Stimulated activated CD4-positive, alpha-beta T cell treated with anti-CD3 and anti-CD28 coated beads, Interleukin-15, amount 100 ng/mL, for 1 hour (primary cell): ENCODE measurements at regions not wholly inside any gene's neighbourhood (a gene's known extent, or its start where the extent isn't known, plus 50 kb on each side); places are given as distances from the start of the nearest gene placed in this dataset.

Experiments used
- DNase-seq, 2 donors: peaks; one replicate each; pipeline ENCODE4 v3.0.0-alpha.2; 2020; ENCODE audit warnings: low read depth in 1 of 2, low spot score in 1 of 2

DNA sequence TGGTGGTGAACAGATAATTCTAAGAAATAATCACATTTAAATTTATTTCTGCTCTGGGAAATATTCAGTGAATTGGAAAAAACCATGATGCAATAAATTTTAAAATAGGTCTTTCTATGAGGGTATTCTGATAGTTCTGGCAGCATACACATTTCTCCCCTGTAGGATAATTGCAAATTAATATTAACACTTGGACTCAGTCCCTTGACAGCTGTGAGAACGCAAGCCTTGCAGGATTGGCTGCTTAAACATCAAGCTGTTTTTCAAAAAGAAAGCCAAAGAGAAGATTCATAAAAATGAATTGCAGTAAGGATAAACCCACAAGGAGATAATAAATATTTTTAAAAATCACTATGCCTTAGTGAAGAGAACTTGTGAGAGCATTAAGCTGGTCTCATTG lies 180.0 kb downstream of the MTRR start:
- DNase-seq = no peak

DNA sequence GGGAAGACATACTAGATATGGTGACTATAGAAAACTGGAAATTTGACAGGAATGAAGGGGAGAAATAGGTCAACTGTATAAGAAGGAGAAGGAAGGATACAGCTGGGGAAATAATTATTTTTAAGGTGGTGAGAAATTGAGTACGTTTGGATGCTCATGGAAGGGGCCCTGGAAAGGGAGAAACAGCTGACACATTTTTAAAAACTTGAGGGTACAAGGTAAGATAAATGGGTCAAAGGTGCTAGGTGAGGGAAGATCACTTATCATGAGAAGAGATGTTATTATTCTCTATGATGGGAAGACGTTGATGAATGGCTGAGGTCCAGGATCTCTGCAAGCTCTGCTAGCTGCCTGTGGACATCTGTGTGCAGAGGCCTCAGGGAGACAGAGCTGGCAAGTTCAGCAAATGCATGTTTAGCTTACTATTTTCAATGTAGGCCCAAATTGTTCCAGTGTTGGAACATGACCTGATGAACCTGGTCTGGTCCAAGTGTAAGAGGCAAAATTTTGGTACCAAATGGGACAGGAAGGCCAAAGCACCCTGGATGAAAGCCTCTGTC lies 181.7 kb downstream of the MTRR start:
- DNase-seq = no peak

DNA sequence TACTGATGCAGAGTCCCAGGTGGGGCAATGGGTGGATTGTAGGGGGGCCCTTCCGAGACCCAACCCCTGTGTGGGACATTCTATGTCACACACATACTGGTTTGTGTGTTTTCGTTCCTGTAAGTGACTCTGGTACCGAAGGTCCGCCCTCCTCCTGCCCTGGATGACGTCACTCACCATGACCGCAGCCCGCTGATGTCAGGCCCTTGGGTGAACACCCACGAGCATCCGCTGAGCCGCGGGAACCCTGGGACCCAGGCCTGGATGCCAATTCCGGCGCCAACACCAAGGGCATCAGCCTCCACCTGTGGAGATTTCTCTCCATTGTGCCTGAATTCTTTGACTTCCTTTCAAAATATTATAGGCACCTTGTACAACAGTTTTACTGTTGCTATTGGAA lies 184.3 kb downstream of the MTRR start:
- no peak for DNase-seq

DNA sequence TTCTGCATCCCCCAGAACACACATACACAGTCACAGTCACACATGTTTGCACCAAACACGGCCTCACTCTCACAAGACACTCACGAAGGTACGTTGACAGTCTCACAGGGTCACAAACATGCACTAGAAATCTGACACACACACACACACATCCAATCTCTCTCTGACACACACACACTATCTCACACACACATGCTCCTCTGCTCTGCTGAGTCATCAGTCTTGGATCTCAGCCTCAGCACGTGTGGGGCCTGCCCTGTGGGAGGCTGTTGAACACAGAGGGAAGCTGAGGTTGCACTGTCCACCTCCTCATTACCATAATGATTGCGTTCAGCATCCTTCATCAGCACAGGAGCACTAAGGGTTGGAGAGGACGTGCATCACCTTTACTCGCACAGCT lies 188.8 kb downstream of the MTRR start:
- no peak for DNase-seq

DNA sequence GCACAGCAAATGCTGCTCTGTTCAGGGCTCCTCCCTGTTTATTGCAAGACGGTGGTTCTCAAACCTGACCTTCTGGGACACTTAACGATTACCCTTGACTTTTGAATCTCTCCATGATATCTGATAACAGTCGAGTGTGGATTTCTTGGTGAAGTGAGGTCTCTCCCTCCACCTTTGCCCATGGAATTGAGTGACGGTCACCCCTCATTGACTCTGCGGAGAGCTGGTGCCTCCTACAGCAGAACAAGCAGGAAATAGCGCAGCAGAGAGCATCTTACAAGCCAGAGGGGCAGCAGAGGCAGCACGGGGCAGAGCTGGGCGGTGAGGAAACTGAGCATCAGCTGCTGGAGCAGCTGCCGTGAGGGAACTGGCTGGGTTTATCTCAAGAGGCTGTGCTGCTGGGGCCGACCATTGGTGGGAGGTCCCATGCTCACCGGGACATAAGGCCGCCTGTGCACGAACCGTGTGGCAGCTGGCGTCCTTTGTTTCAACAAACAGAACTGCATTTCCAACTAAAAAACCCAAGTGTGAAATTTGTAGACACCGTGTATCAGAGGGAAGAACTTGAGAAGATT lies 189.8 kb downstream of the MTRR start:
- DNase-seq = no peak

DNA sequence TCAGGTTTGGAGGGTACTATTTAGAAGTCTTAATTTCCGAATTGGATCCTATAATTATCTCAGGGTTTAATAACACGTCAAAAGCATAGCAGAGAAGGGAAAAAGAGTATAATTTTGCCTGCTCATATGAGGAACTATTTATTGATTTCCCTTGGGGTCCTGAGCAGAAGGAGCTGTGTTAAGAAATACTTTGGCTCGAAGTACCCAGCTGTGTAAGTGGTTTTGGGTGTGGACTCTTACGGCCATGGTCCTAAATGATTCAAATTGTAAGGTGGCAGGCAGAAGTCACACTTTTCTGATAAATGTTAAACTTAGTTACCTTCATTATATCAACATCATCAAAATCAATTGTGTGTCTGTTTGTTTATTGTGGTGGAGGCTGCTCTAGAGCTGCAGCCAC lies 190.4 kb downstream of the MTRR start:
- no peak for DNase-seq

DNA sequence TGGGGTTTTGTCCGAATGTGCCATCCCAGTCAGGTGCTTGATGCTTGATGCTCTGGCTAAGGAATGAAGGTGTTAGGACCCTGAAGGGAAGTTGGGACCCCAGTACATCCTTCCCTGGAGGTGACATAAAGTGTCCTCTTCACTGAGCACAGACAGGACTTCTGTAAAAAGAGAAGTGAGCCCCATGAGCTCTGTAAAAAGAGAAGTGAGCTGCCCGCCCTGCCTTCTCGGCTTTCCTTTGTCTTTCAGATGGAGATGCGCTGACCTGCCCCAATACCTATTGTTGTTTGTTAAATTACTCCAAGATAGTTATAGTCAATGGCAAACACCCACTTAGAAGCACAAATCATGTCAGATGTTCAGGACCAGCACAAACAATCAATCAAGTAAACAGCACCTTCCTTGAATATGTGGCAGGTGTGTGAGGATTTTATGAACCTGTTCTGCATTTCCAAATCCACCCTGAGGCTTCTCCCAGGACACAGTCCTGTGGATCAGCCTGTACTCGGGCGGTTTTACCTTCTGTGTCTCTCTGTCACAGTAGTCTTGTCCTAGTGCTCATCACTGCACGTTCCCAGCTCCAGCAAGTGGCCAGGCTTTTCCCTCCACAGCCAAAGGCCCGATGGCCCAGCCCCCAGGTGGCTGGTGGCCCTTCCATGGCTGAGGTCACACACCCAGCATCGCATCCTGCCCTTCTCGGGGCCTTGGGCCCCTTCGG lies 191.4 kb downstream of the MTRR start:
- DNase-seq = no peak

DNA sequence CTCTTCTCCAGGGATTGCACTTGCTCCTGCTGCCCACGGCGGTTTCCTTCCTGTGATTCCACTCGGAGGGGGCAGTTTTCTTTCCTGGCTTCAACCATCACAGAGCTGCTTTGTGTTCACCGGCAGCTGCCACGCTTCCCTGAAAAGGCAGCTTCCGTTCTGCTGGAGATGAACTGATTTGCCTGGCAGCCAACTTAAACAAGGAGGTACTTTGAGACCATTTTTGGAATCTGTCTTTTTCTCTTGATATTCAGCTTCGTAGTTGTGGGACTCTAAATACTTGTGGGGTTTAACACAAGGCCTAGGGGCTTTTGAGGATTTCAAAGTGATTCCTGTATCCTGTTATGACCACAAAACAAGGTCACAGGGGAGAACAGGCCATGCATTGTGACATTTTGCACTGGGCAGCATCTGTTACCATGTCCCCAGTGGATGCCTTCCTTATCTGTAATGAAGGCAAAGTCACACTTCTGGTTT lies 192.0 kb downstream of the MTRR start:
- DNase-seq = no peak

DNA sequence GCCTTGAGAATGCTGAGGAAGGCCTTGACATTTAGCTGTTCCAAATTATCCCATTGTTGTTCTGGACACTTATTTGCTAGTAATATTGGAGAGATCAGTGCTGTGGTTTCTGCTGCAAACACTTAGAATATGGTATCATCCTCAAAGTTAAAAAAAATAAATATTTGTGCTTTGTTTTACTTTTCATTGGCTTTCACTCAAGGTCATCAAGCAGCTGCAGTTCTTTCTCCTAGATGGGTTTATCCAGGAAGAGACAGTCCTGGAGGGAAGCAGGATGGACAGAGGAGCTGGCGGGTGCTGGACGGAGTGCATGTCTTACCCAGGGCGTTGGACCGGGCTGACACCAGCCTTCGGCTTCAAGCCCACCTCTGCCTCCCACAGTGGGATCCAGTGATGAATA lies 193.6 kb downstream of the MTRR start:
- no peak for DNase-seq

DNA sequence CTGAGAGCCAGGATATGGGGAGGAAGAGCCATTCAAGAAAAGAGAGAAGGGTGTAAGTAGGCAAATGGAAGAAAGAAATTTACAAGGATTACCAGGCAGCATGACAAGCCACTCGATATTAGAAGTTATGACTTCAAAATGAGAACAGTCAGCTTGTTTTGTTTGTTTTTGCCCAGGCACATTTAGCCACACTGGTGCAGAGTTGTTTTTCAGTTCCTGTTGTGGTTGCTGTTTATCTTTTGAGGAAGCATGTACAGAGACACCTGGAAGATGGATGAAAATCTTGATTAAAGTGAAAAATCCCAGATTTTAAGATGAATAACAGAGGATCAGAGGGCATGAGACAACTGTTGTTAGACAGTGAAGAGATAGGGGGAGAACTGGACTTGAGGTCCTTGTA lies 199.1 kb downstream of the MTRR start:
- no peak for DNase-seq

DNA sequence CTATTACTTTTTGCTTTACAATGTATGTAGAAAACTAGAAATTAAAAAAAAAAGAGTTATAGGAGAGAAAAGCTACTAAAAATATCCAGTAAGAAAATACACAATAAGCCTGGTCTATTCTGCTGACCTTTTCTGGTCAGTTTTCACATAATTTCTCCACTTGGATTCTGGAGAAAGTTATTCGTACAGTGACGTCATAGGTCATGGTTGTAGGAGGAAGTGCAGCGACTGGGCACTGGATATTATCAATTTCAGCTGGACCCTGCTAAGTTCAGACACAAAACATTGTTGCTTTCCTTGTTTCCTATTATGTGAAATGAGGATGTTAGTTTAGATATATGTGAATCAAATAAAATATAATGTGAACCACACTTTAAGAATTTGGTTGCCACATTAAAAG lies 201.2 kb downstream of the MTRR start:
- DNase-seq = no peak

DNA sequence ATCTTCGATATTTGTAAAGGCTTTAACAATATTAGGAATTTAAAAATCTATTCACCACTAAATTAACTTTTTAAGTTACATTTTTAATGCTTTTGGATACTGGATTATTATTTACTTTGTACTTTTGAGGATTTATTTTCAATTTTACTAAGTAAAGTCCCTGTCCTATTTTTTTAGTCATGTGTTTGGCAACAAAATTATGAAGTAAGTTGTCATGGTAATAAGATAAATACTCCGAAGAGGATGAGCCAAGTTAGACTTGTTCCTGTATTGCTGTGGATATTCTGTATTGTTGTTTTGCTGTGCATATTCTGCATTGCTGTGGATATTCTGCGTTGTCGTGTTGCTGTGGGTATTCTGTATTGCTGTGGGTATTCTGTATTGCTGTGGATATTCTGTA lies 210.1 kb downstream of the MTRR start:
- no peak for DNase-seq

DNA sequence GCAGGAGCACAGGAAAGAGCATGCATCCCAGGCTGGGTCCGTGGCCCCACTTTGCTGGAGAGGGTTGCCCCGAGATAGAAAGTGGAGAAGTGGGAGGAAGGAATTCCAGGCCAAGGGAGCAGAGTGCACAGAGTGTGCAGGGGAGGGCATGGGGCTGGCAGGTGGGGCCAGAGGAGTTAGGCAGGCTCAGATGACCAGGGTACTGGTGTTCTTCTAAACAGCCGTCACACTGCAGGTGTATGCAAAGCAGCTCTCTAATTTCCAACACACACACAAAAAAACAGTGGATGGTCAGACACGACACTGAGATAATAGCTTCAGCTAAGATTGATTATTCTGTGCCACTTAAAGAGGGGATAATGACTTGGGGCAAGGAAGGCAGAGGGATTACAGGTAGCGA lies 212.2 kb downstream of the MTRR start:
- DNase-seq = no peak

DNA sequence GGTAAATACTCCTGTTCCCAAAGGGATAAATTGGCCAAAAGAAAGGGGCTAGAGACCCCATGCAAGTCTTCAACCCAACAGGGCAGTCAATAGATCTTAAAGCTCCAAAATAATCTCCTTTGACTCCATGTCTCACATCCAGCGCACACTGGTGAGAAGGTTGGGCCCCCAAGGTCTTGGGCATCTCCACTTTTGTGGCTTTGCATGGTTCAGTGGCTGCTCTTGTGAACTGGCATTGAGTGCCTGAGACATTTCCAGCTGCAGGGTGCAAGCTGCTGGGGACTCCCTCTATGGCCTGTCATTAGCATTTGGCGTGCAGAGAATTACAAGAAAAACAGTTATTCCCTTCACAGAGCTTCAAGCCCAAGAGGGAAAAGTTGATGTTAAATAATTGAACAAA lies 224.7 kb downstream of the MTRR start:
- no peak for DNase-seq

DNA sequence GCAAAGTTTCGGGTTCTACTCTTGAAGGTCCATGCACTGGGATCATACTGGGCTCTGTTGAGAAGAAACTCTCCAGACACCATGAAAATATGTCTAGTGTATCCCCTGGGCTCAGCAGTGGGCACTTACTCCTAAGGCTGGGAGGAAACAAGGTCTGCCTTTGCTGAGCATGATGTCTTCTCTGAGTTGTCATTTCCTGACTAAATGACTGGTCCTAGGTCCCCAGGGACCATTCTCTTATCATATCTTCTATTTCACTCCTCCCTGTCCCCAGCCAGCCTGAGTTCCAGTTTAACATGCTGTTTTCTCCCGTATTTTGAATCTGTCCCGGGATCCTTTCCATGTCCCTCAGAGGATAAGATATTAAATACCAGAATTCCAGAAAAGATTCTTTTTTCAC lies 225.4 kb downstream of the MTRR start:
- no peak for DNase-seq

DNA sequence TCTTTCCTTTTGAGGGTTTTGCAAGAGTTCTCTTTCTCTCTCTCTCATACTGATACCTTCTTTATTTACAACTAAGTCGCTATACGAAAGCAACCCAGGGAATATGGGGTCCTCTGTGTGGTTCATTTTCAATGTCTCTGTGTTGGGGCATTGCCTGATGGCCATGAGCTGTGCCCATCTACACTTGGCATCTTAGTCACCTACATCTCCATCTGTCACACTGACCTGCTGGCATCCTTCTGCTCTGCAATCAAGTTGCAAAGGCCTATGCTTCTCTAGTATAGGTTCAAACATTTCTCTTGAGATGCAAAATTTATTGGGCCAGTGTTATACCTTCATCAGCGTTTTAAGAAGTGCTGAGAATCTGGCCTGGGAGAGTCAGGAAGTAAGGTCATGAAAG lies 228.2 kb downstream of the MTRR start:
- no peak for DNase-seq

DNA sequence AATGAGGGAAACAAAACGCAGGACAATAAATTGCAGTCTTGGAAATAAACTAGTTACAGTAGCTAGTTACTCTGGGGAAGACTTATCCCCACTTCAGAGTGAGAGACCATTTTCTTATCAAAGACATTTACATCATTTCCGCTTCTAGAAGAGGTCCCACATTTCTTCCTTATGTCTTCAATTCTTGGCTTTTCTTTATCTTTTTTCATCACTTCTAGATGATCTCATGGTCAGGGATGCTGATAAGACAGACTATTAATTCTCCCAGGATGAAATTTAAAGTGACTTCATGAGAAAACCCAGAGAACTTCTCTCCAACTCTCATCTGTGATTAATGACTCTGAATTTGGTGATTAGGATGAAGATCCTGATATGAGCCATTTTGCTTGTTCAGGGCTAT lies 229.1 kb downstream of the MTRR start:
- no peak for DNase-seq

DNA sequence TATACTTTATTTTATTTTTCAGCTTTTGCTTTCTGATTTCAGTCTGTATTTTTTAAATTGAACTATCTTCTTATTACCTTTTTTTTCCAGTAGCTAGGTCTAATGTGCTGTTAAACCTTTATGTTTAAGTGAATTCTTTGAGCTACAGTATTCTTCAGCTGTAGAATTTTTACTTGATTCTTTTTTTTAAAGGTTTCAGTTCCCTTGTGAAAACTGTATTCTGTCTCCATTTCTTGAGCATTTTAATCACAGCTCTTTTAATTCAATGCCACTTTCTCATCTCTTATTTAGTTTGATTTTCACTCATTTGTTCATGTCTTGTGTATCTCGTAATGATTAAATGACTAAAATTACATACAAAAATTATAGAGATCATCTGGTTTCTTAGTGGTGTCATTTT lies 233.8 kb downstream of the MTRR start:
- DNase-seq = no peak

DNA sequence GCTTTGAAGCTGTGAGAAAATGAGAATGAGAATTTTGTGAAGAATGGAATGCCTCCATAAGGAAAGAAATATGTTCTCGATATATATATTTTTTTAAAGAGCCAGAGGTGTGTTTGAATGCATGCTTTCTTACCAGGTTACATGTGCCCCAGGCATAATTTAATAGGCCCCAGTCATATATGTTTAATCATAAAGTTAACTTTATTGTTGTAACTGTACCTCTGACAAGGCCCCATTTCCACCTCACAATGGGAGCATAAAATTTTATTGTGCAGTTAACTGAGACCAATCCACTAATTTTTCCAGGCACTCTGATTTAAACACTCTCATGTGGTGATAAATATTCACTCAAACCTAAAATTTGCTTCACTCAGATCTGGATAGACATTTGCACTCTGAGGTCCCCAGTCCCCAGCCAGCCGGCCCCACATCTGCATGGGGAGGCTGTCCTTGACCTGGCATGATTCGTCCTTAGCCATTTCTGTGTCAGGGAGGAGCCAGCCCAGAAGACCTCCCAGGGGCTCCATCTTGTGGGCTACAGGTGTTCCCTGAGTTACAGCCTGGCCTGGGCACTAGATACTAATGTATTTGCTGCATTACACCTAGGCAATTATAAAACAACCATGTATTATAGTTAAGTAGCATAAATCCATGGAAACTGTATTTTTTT lies 245.8 kb downstream of the MTRR start:
- no peak for DNase-seq

DNA sequence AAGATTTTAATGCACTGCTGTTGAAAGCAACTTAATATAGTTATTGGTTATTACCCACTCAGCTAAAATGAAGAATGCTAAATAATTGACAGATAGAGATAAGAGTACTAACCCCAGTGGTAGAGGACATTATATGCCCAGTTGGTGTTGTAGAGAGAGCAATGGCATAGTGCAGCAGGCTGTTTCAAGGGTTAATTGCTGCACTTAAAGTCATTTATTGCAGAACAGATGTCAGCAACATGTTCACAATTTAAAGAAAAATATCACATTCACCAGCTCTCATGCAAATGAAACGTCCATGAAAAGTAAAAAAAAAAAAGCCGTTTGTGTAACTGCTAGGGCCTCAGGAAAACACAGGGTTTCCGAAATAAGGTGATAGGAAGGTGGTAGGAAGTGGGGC lies 254.6 kb downstream of the MTRR start:
- no peak for DNase-seq

DNA sequence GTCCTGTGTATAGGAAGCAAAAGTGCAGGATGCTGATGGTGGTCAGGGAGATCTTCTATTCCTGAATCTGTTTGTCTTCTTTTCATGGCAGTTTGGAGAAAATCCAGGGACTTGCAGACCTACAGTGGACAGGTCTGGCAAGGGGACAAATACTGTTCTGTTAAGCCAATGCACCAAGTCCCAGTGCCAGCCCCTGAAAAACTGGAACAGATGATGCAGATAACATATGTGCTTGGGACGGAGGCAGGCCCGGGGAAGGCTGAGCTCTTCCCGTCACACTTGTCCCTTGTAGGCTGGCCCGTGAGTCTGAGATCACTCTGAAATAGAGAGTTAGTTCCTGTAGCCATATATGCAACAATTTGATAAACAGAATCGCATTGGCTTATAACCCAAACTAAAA lies 265.7 kb downstream of the MTRR start:
- no peak for DNase-seq

DNA sequence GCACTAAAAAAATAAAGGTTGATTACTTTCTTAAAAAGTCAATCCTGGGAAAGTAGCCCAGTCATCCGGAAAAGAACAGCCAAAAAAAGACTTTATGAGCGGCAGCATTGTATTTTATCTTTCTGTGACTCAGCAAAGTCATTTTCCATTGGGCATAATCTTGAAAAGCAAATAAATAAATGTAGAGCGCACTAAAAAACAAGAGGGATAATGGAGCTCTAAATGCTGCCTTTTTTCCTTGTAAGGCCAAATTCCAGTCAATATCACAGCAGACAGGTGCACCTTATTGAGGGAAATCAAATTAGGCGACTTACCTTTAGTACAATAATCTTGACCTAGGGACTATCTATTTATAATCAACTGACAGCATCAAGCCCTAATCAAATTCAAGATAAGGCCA lies 266.8 kb downstream of the MTRR start:
- no peak for DNase-seq
